ENCODE measurements at regions not wholly inside any gene's neighbourhood (a gene's known extent, or its start where the extent isn't known, plus 50 kb on each side); places are given as distances from the start of the nearest gene placed in this dataset.

DNA sequence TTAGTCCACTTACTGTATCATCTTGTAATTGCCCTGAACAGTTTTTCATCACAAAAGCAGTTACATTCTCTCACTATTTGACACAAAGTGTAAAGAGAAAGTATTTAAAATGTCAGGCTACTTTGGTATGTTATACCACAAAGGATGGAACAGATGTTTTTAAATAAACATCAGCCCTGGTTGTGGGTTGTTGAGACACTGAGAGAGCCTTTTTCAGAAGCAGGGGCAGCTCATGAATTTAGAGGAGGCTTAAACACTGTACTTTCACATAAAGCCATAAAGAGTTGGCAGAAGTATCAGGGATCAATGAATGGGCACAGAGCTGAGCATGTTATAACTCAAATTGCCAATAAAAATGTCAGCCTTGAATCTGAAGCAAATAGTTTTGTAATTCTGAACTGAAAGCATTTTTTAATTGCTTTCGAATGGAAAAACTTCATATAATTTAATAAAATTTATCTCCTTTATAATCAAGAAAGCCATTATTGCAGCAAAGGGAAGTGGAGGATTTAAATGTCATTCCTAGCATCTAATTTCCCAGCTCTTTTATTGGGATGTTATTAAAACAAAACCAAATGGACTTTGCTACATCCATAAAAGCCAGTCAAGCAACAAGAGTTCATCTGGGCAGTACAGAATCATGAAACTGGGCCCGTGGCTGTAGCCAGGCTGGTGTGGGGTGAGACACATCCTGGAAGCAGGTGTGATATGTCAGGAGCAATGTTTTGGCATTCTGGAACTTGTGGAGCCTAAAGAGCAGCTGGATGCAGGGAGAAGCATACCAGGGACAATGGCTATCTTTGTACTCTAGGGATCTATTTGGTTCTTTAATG is 95.1 kb upstream of the NT5C1B start:
- Histone ChIP-seq H3K4me3 (no peak overlapping the region), H3K4me1 (no peaks in the 10 kb centered on the region), H3K36me3 (no peaks in the 10 kb centered on the region), H3K9me3 (no peaks in the 10 kb centered on the region), H3K27me3 (no peaks in the 10 kb centered on the region), H3K27ac (no peak overlapping the region)
- ATAC-seq (no peak), DNase-seq (no peak)
- TF ChIP-seq POLR2A (IDR thresholded peaks at IDR 0.05), result no peak
- TF ChIP-seq, protein P1, sequence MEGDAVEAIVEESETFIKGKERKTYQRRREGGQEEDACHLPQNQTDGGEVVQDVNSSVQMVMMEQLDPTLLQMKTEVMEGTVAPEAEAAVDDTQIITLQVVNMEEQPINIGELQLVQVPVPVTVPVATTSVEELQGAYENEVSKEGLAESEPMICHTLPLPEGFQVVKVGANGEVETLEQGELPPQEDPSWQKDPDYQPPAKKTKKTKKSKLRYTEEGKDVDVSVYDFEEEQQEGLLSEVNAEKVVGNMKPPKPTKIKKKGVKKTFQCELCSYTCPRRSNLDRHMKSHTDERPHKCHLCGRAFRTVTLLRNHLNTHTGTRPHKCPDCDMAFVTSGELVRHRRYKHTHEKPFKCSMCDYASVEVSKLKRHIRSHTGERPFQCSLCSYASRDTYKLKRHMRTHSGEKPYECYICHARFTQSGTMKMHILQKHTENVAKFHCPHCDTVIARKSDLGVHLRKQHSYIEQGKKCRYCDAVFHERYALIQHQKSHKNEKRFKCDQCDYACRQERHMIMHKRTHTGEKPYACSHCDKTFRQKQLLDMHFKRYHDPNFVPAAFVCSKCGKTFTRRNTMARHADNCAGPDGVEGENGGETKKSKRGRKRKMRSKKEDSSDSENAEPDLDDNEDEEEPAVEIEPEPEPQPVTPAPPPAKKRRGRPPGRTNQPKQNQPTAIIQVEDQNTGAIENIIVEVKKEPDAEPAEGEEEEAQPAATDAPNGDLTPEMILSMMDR (IDR thresholded peaks at IDR 0.05 in 4 of 5, conservative IDR thresholded peaks at IDR 0.05 in 1 of 5), result no peak
- in situ Hi-C loops (cut with MboI; ENCODE audit: low sequenced_read_pairs in 4 of 4), result no loop called here
- intact Hi-C loops (cut with DNase I; ENCODE audit: low total_unique reads), result no loop called here

DNA sequence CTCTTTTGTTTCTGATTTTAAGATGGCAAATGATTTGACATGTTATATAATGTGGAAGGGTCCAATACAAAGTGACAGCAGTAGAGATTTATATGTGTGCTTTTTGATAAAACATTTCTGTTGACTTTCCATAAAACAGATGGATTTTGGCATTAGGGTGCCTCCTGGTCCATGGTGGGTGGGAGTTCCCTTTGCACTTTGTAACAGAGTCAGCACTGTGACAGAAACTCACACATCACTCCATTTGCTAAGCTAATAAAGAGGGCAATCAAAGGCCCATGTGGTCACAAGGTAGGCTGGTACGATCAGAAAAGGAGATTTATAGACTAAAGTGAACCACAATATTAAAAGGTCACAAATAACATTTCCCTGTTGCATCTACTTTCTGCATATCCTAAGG is 93.3 kb upstream of the NT5C1B start:
- DNase-seq (no peak), ATAC-seq (no peak)
- Histone ChIP-seq H3K27me3 (no peaks in the 10 kb centered on the region), H3K27ac (no peak overlapping the region), H3K4me1 (no peaks in the 10 kb centered on the region), H3K9me3 (no peaks in the 10 kb centered on the region), H3K36me3 (no peaks in the 10 kb centered on the region), H3K4me3 (no peak overlapping the region)
- no peak for TF ChIP-seq POLR2A (IDR thresholded peaks at IDR 0.05)
- in situ Hi-C loops (cut with MboI; ENCODE audit: low sequenced_read_pairs in 4 of 4), result no loop called here
- intact Hi-C loops (cut with DNase I; ENCODE audit: low total_unique reads), result no loop called here

DNA sequence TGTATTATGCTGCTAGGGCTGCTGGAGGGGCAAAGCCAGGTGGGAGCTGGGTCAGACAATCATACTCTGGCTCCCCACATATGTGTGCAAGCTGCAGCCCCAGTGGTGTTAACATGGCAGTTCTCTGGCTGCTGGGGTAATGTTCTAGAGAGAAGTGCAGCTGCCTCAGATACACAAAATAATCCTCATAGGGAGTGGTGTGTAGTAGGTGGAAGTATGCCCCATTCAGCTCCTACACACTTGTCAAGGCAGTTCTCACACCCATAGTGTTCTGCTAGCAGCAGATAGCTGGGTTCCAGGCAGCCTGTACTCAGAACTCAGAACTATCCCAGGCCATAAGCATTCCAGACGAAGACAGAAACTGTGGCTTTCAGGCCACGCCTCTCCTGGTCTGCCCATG is 87.9 kb upstream of the NT5C1B start:
- Histone ChIP-seq H3K4me1 (no peaks in the 10 kb centered on the region), H3K36me3 (no peaks in the 10 kb centered on the region), H3K4me3 (no peak overlapping the region), H3K27ac (no peak overlapping the region), H3K27me3 (no peaks in the 10 kb centered on the region), H3K9me3 (peaks cover 0 to 3% (median 0%) of the 10 kb centered on the region in 3 donors)
- no peak for DNase-seq
- no peak for TF ChIP-seq POLR2A (IDR thresholded peaks at IDR 0.05)
- TF ChIP-seq, protein P1 (IDR thresholded peaks at IDR 0.05 in 4 of 5, conservative IDR thresholded peaks at IDR 0.05 in 1 of 5), result no peak
- no peak for ATAC-seq
- intact Hi-C loops (cut with DNase I; ENCODE audit: low total_unique reads) (no loop called here), in situ Hi-C loops (cut with MboI; ENCODE audit: low sequenced_read_pairs in 4 of 4) (no loop called here)

DNA sequence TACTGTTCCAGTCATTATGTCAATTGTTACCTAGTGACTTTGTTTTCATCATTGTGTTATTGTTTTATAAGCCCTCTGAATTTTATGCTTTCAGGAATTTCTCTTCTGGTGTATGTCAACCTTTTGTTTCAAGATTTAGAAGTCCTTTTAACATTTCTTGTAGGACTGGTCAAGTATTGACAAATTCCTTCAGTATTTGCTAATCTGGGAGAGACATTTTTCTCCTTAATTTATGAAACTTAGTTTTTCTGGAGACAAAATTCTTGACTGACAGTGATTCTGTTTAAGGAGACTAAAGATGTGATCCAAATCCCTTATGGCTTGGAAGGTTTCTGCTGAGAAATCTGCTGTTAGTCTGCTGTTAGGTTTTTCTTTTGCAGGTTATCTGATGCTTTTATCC is 84.9 kb upstream of the NT5C1B start:
- DNase-seq (no peak), ATAC-seq (no peak)
- H3K27me3 ChIP-seq, result no peaks in the 10 kb centered on the region
- in situ Hi-C loops (cut with MboI; ENCODE audit: low sequenced_read_pairs in 4 of 4), result no loop called here
- no peak overlapping the region for H3K4me3 ChIP-seq
- no peak for TF ChIP-seq POLR2A (IDR thresholded peaks at IDR 0.05)
- TF ChIP-seq, protein P1 (IDR thresholded peaks at IDR 0.05 in 4 of 5, conservative IDR thresholded peaks at IDR 0.05 in 1 of 5), result no peak
- peaks cover 0 to 3% (median 0%) of the 10 kb centered on the region in 3 donors for H3K9me3 ChIP-seq
- no peaks in the 10 kb centered on the region for H3K36me3 ChIP-seq
- H3K27ac ChIP-seq, result no peak overlapping the region
- H3K4me1 ChIP-seq, result no peaks in the 10 kb centered on the region
- intact Hi-C loops (cut with DNase I; ENCODE audit: low total_unique reads), result no loop called here

DNA sequence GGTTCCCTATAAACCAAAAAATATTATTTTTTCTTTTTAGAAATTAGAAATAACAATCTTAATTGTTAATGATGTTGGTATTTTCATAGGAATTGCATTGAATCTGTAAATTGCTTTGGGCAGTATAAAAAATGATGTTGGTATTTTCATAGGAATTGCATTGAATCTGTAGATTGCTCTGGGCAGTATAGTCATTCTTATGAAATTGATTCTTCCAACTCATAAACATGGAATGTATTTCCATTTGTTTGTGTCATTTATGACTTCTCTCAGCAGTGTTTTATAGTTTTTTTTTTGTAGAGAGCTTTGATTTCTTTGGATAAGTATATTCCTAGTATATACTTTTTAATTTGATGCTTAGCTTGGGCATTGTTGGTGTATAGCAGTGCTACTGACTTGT is 82.0 kb upstream of the NT5C1B start:
- peaks cover 0 to 3% (median 0%) of the 10 kb centered on the region in 3 donors for H3K9me3 ChIP-seq
- H3K36me3 ChIP-seq, result no peaks in the 10 kb centered on the region
- no peak for ATAC-seq
- H3K4me1 ChIP-seq, result no peaks in the 10 kb centered on the region
- in situ Hi-C loops (cut with MboI; ENCODE audit: low sequenced_read_pairs in 4 of 4), result no loop called here
- no peak overlapping the region for H3K27ac ChIP-seq
- intact Hi-C loops (cut with DNase I; ENCODE audit: low total_unique reads), result no loop called here
- no peak overlapping the region for H3K4me3 ChIP-seq
- DNase-seq, result no peak
- H3K27me3 ChIP-seq, result no peaks in the 10 kb centered on the region
- TF ChIP-seq, protein P1 (IDR thresholded peaks at IDR 0.05 in 4 of 5, conservative IDR thresholded peaks at IDR 0.05 in 1 of 5), result no peak
- TF ChIP-seq POLR2A (IDR thresholded peaks at IDR 0.05), result no peak
